GM12878 (cell line): ENCODE measurements at regions not wholly inside any gene's neighbourhood (a gene's known extent, or its start where the extent isn't known, plus 50 kb on each side); places are given as distances from the start of the nearest gene placed in this dataset.

Experiments
- ATAC-seq: fragments of 200-7000 bp; cut with Tn5 transposase; 3 replicates; pipeline ENCODE4 v1.9.1; 2020; ENCODE audit warnings: mild to moderate bottlenecking, moderate library complexity
- BruUV-seq: library from RNA; stranded (reverse); fragments of 400-500 nt; replicated peaks from 2 replicates; lab custom pipeline; 2021; lab: Mats Ljungman, UMichigan
- CTCF ChIA-PET: fragments of 300-600 bp; sonication (Branson Sonifier 250); formaldehyde crosslinking; extraction: SDS; loops from one replicate; lab custom pipeline; 2021; ENCODE audit warnings: inconsistent platforms; lab: Yijun Ruan, JAX
- POLR2A ChIA-PET: fragments of 350-600 bp; formaldehyde crosslinking; extraction: SDS; loops from one replicate; lab custom pipeline; 2021; ENCODE audit warnings: inconsistent platforms; lab: Charles Lee
- RAD21 ChIA-PET: fragments of 300-600 bp; sonication (Branson Sonifier 250); formaldehyde crosslinking; loops from one replicate; lab custom pipeline; 2023; ENCODE audit warnings: antibody characterized with exemption; ENCODE audit not compliant: unreplicated experiment; lab: Charles Lee
- SMC1A ChIA-PET: fragments of 300-600 bp; sonication (Branson Sonifier 250); formaldehyde crosslinking; loops from one replicate; lab custom pipeline; 2023; ENCODE audit not compliant: unreplicated experiment, uncharacterized antibody; lab: Charles Lee
- DNase-seq: peaks from one replicate; pipeline ENCODE4 v3.0.0-alpha.2; 2011; ENCODE audit warnings: low read depth, low spot score
- FAIRE-seq: peaks from 3 replicates; lab custom pipeline; 2011; peaks lifted over from hg19 to GRCh38; lab: Jason Lieb, UNC
- H2AFZ ChIP-seq: 2 replicates; pipeline ENCODE4 v1.6.0; 2011; ENCODE audit warnings: low read depth, low read length, control low read depth; ENCODE audit not compliant: control insufficient read depth
- H3K27ac ChIP-seq: 2 replicates; pipeline ENCODE4 v1.5.1; 2011; ENCODE audit warnings: control low read depth; ENCODE audit not compliant: control insufficient read depth, insufficient read depth
- H3K27me3 ChIP-seq, 2 experiments: replicated peaks in 1 of 2; 2 replicates each; pipeline versions ENCODE4 v1.6.0 to v1.6.1; 2011; ENCODE audit warnings: low read length in 1 of 2; ENCODE audit not compliant: control insufficient read depth in 2 of 2, insufficient read depth in 2 of 2
- H3K36me3 ChIP-seq, 2 experiments: 2 replicates each; pipeline ENCODE4 v1.5.1; 2011; ENCODE audit warnings: low read length in 1 of 2; ENCODE audit not compliant: control insufficient read depth in 2 of 2, insufficient read depth in 2 of 2
- H3K4me1 ChIP-seq: 2 replicates; pipeline ENCODE4 v1.6.1; 2011; ENCODE audit warnings: mild to moderate bottlenecking, low read length, moderate library complexity, mixed read lengths; ENCODE audit not compliant: control insufficient read depth, insufficient read depth
- H3K4me2 ChIP-seq: 2 replicates; pipeline ENCODE4 v1.6.0; 2011; ENCODE audit warnings: control low read depth; ENCODE audit not compliant: control insufficient read depth, insufficient read depth
- H3K4me3 ChIP-seq: fragments of 200-600 bp; sonication (generic); 2 replicates; pipeline ENCODE4 v1.5.1; 2016
- H3K79me2 ChIP-seq: 2 replicates; pipeline ENCODE4 v1.6.0; 2011; ENCODE audit warnings: low read length; ENCODE audit not compliant: control insufficient read depth, insufficient read depth
- H3K9ac ChIP-seq: 2 replicates; pipeline ENCODE4 v1.8.0; 2011; ENCODE audit warnings: low read length, control low read depth, mixed read lengths; ENCODE audit not compliant: control insufficient read depth, insufficient read depth
- H3K9me3 ChIP-seq: replicated peaks from 3 replicates; pipeline ENCODE4 v1.5.1; 2011; ENCODE audit warnings: mild to moderate bottlenecking, low read length; ENCODE audit not compliant: control insufficient read depth, insufficient read depth
- H4K20me1 ChIP-seq: 2 replicates; pipeline ENCODE4 v1.6.0; 2011; ENCODE audit not compliant: control insufficient read depth, insufficient read depth
- BRCA1 ChIP-seq: IDR thresholded peaks from 2 replicates; pipeline ENCODE4 v1.6.1; 2011; ENCODE audit warnings: low read depth, low read length, improper control_type of control experiment
- IKZF1 ChIP-seq: fragments of 450-650 bp; conservative IDR thresholded peaks from 2 replicates; pipeline ENCODE4 v1.6.1; 2017; ENCODE audit warnings: antibody characterized with exemption, mild to moderate bottlenecking
- IKZF2 ChIP-seq, 2 experiments: fragments of 450-650 bp; IDR thresholded peaks; 2 replicates each; pipeline ENCODE4 v1.6.1; 2017; ENCODE audit warnings: mild to moderate bottlenecking in 2 of 2, moderate library complexity in 2 of 2
- KAT2A ChIP-seq: conservative IDR thresholded peaks from 2 replicates; pipeline ENCODE4 v1.6.1; 2011; ENCODE audit warnings: low read depth, low read length; ENCODE audit not compliant: control insufficient read depth
- PRDM15 ChIP-seq: fragments of 450-650 bp; formaldehyde crosslinking; IDR thresholded peaks from 2 replicates; pipeline ENCODE4 v1.4.0; 2020; ENCODE audit warnings: mild to moderate bottlenecking, moderate library complexity
- RBBP5 ChIP-seq: fragments of 200-600 bp; sonication (generic); conservative IDR thresholded peaks from 2 replicates; pipeline ENCODE4 v1.6.1; 2016
- SKIL ChIP-seq: fragments of 450-650 bp; IDR thresholded peaks from 2 replicates; pipeline ENCODE4 v1.6.1; 2017; ENCODE audit warnings: mild to moderate bottlenecking, low read depth, inconsistent platforms; ENCODE audit not compliant: poor library complexity, severe bottlenecking
- SUPT20H ChIP-seq: IDR thresholded peaks from 2 replicates; pipeline ENCODE4 v1.6.1; 2011; ENCODE audit warnings: low read depth, mild to moderate bottlenecking, low read length, moderate library complexity, borderline replicate concordance; ENCODE audit not compliant: control insufficient read depth
- SUZ12 ChIP-seq: fragments of 200-600 bp; sonication (generic); IDR thresholded peaks from one replicate; pipeline ENCODE4 v1.6.1; 2018; ENCODE audit warnings: antibody characterized with exemption, mild to moderate bottlenecking; ENCODE audit not compliant: unreplicated experiment
- TARDBP ChIP-seq: IDR thresholded peaks from 2 replicates; pipeline ENCODE4 v1.6.1; 2016; ENCODE audit warnings: borderline replicate concordance
- ZNF217 ChIP-seq: fragments of 450-650 bp; IDR thresholded peaks from 2 replicates; pipeline ENCODE4 v1.6.1; 2017; ENCODE audit warnings: antibody characterized with exemption, mild to moderate bottlenecking
- WGBS: methylation state at CpG from one replicate; pipeline ENCODE4 v1.1.6; 2016; ENCODE audit warnings: low lambda C conversion rate; ENCODE audit not compliant: insufficient replicate concordance, insufficient coverage; ENCODE audit errors: missing lambda C conversion rate; 5-methylcytosine and 5-hydroxymethylcytosine counted together
- in situ Hi-C: fragments of 300-500 bp; cut with MboI; formaldehyde crosslinking; loops from 9 replicates; pipeline ENCODE4 v1.14.3; 2018; ENCODE audit warnings: mixed read lengths
- intact Hi-C: fragments of 100-400 bp; cut with micrococcal nuclease; formaldehyde crosslinking; loops from one replicate; pipeline ENCODE4 v1.14.2; 2022; ENCODE audit not compliant: unreplicated experiment

DNA sequence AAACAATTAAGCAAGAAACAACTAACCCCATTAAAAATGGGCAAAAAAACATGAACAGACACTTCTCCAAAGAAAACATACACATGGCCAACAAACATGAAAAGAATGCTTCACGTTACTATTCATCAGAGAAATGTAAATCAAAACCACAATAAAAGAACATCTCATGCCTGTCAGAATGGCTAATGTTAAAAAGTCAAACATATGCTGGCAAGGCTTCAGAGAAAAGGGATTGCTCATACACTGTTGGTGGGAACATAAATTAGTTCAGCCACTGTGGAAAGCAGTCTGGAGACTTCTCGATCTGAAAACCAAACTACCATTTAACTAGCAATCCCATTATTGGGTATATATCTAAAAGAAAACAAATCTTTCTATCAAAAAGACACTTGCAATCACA lies 217.5 kb downstream of the TINAG start:
- BruUV-seq, result no TSS peak
- in situ Hi-C loops, result no loop called here
- Histone ChIP-seq H3K9ac (no peak overlapping the region), H3K36me3 (no peaks in the 10 kb centered on the region), H3K27me3 (no peaks in the 10 kb centered on the region), H3K4me3 (no peak overlapping the region), H3K4me1 (no peaks in the 10 kb centered on the region), H2AFZ (no peak overlapping the region), H4K20me1 (no peaks in the 10 kb centered on the region), H3K79me2 (no peaks in the 10 kb centered on the region), H3K27ac (no peak overlapping the region), H3K9me3 (no peaks in the 10 kb centered on the region), H3K4me2 (no peak overlapping the region)
- TF ChIP-seq TARDBP (no peak), IKZF2 (IDR thresholded peaks at IDR 0.05) (no peak), SUPT20H (no peak), IKZF1 (no peak), SKIL (no peak), RBBP5 (no peak), ZNF217 (no peak), SUZ12 (no peak), PRDM15 (CRISPR knock-in tag) (no peak), BRCA1 (no peak), KAT2A (no peak)
- SMC1A ChIA-PET, result no interaction called here
- intact Hi-C loops, result no loop called here
- no peak for FAIRE-seq
- POLR2A ChIA-PET, result no interaction called here
- no peak for ATAC-seq
- DNase-seq, result no peak
- CTCF ChIA-PET, result no interaction called here
- RAD21 ChIA-PET, result no interaction called here
- WGBS, result 0% methylated on average over 2 of the region's 2 CpGs
